ENCODE measurements at regions not wholly inside any gene's neighbourhood (a gene's known extent, or its start where the extent isn't known, plus 50 kb on each side); places are given as distances from the start of the nearest gene placed in this dataset. TPM values are rescaled to one million over a fixed set of nuclear protein-coding genes. Genes with fewer than 3 reads are reported as not detected.

- no peak for TF ChIP-seq CTCF (IDR thresholded peaks at IDR 0.05; ENCODE audit: insufficient read depth, low read depth, low read length)
- DNase-seq (ENCODE audit: low read depth): no peak
- H3K27me3 ChIP-seq (ENCODE audit: control insufficient read depth, insufficient read depth, low read length): no peaks in the 10 kb centered on the region
- POLR2A ChIA-PET: no interaction called here
- no peak overlapping the region for H3K4me3 ChIP-seq (ENCODE audit: low read depth, low read length)
- H3K36me3 ChIP-seq (ENCODE audit: control insufficient read depth, insufficient read depth, low read length): no peaks in the 10 kb centered on the region
- CTCF ChIA-PET: interaction anchor here (1.7 kb wide), 1 partner anchor 10 kb away, joined by 5 read pairs; no protein-coding TSS in a partner anchor
These were observed 52.1 kb upstream of the TYRP1 start for GRCh38 chr9:12640866-12641636.

Small RNAs in the stretch of these regions (small RNA-seq; reads per million reads assigned to genes)
- not detected for gene AL161788.1 (ENCODE audit: insufficient read length, low read depth, low replicate concordance)
- gene AL162413.1 (ENCODE audit: insufficient read length, low read depth, low replicate concordance): not detected
- not detected for gene AL592227.1 (ENCODE audit: insufficient read length, low read depth, low replicate concordance)
- gene RNU2-47P (ENCODE audit: insufficient read length, low read depth, low replicate concordance): not detected
